ENCODE measurements at regions not wholly inside any gene's neighbourhood (a gene's known extent, or its start where the extent isn't known, plus 50 kb on each side); places are given as distances from the start of the nearest gene placed in this dataset.
"Not testable (repeated sequence)": the region's sequence is repeated elsewhere in the genome, so short reads cannot be mapped to it uniquely, and the experiment has no call there.

DNA sequence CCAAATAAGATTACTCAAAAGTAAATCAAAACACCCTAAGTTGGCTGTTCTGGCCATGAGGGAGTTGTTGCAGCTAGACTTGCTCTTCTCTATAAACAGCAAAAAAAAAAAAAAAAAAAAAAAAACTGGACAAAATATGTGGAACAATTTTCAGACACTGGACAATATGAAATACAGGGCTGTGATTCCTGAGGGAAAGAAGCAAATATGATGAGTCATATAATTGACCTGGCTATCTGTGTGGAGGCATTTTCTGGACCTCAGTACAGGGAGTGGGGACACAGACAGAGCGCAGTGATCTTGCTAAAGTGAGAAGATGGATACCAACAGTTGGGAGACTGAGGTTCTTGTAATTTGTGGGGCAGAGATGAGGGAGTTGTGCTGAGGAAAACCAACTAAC, 192.0 kb upstream of the HAND2 start:
- WGBS, 4 donors: 88 to 92% (median 90%) methylated on average over 1 of the region's 1 CpG
- DNase-seq: no peak
- no peaks in the 10 kb centered on the region for H3K36me3 ChIP-seq
- TF ChIP-seq, protein P1, sequence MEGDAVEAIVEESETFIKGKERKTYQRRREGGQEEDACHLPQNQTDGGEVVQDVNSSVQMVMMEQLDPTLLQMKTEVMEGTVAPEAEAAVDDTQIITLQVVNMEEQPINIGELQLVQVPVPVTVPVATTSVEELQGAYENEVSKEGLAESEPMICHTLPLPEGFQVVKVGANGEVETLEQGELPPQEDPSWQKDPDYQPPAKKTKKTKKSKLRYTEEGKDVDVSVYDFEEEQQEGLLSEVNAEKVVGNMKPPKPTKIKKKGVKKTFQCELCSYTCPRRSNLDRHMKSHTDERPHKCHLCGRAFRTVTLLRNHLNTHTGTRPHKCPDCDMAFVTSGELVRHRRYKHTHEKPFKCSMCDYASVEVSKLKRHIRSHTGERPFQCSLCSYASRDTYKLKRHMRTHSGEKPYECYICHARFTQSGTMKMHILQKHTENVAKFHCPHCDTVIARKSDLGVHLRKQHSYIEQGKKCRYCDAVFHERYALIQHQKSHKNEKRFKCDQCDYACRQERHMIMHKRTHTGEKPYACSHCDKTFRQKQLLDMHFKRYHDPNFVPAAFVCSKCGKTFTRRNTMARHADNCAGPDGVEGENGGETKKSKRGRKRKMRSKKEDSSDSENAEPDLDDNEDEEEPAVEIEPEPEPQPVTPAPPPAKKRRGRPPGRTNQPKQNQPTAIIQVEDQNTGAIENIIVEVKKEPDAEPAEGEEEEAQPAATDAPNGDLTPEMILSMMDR (IDR thresholded peaks at IDR 0.05): no peak
- no peak for TF ChIP-seq POLR2A (IDR thresholded peaks at IDR 0.05)
- H3K4me1 ChIP-seq: no peaks in the 10 kb centered on the region
- intact Hi-C loops (cut with DNase I): no loop called here
- H3K9me3 ChIP-seq: peaks cover 0 to 23% (median 15%) of the 10 kb centered on the region in 12 donors
- H3K27ac ChIP-seq: no peak overlapping the region
- H3K4me3 ChIP-seq: no peak overlapping the region
- no peaks in the 10 kb centered on the region for H3K27me3 ChIP-seq
- no peak for ATAC-seq

DNA sequence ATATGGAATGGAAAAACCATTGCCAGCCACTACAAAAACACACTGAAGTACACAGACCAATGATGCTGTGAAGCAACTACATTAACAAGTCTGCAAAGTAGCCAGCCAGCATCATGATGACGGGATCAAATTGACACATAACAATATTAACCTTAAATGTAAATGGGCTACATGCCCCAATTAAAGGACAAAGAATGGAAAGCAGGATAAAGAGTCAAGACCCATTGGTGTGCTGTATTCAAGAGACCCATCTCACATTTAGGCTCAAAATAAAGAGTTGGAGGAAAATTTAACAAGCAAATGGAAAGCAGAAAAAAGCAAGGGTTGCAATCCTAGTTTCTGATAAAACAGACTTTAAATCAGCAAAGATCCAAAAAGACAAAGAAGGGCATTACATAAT, 188.5 kb upstream of the HAND2 start:
- H3K27me3 ChIP-seq; H3K27ac ChIP-seq; H3K4me1 ChIP-seq; H3K36me3 ChIP-seq; ATAC-seq; DNase-seq; H3K4me3 ChIP-seq; intact Hi-C loops (cut with DNase I): not testable (repeated sequence)
- WGBS, 4 donors: 74 to 82% (median 80%) methylated on average over 1 of the region's 1 CpG
- H3K9me3 ChIP-seq: peaks cover 0 to 23% (median 14%) of the 10 kb centered on the region in 12 donors

DNA sequence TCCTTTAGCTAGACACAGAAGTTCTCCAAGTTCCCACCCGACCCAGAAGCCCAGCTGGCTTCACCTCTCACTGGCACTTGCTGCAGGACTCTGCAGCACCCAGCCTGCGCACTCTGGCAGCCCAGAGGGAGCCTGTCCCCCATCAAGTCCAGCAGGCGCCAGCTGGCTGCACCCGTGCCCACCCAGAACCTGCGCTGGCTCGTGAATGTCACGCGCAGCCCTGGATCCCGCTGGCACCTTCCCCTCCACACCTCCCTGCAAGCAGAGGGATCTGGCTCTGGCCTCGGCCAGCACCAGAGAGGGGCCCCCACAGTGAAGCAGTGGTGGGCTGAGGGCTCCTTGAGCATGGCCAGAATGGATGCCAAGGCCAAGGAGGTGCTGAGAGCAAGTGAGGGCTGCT, 187.6 kb upstream of the HAND2 start:
- no peak for DNase-seq
- Histone ChIP-seq H3K4me3 (no peak overlapping the region), H3K27ac (no peak overlapping the region), H3K27me3 (no peaks in the 10 kb centered on the region), H3K36me3 (no peaks in the 10 kb centered on the region), H3K4me1 (peaks cover 0 to 8% (median 0%) of the 10 kb centered on the region in 12 donors), H3K9me3 (peaks cover 0 to 23% (median 14%) of the 10 kb centered on the region in 12 donors)
- WGBS, 4 donors: 76 to 92% (median 89%) methylated on average over 6 to 10 of the region's 10 CpGs
- TF ChIP-seq POLR2A (IDR thresholded peaks at IDR 0.05): no peak
- TF ChIP-seq, protein P1 (IDR thresholded peaks at IDR 0.05): no peak
- no peak for ATAC-seq
- intact Hi-C loops (cut with DNase I): no loop called here

DNA sequence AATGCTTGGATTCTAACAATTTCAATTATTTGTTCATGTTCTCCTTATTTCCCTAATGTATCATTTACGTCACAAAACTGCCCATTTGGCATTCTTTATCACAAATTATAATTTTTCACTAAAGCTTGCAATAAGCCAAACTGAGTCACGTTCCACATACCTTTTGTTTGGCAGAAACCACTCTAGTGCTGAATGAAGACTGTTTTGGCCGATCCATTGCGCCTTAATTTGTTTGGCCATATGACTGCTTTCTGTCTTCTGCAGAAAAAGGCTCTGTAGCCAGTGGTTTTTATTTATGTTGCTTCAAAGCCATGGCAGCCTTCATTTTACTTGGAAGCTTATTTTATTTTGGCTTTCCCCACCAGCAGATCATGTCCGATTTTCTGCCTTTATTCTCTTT, 184.4 kb upstream of the HAND2 start:
- H3K27ac ChIP-seq: no peak overlapping the region
- ATAC-seq (no peak), DNase-seq (no peak)
- H3K36me3 ChIP-seq: no peaks in the 10 kb centered on the region
- peaks cover 0 to 8% (median 0%) of the 10 kb centered on the region in 12 donors for H3K4me1 ChIP-seq
- no peak overlapping the region for H3K4me3 ChIP-seq
- WGBS, 4 donors: 66 to 81% (median 74%) methylated on average over 5 of the region's 5 CpGs
- H3K27me3 ChIP-seq: no peaks in the 10 kb centered on the region
- no peak for TF ChIP-seq POLR2A (IDR thresholded peaks at IDR 0.05)
- TF ChIP-seq, protein P1 (IDR thresholded peaks at IDR 0.05): no peak
- H3K9me3 ChIP-seq: peaks cover 0 to 19% (median 14%) of the 10 kb centered on the region in 12 donors
- intact Hi-C loops (cut with DNase I): no loop called here

DNA sequence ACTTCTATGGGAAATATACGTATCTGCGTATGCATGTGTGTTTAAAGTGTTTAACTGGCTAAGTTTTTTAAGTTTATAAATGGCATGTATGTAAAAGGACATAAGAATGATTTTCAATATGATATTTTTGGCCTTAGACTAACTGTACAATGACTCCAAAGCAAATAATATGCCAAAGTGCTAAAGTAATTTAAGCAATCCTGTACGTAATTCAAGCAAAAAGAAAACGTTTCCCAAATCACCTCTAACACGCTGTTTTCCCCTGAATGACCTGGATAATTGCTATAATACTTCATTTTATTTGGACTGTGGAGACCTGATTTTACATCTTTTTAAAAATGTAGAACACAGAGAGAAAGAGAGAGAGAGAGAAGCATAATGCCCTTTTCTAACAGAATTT, 183.0 kb upstream of the HAND2 start:
- ATAC-seq: no peak
- intact Hi-C loops (cut with DNase I): no loop called here
- TF ChIP-seq POLR2A (IDR thresholded peaks at IDR 0.05): no peak
- TF ChIP-seq, protein P1 (IDR thresholded peaks at IDR 0.05): no peak
- H3K9me3 ChIP-seq: peaks cover 0 to 6% (median 2%) of the 10 kb centered on the region in 12 donors
- H3K4me1 ChIP-seq: peaks cover 0 to 8% (median 0%) of the 10 kb centered on the region in 12 donors
- no peak for DNase-seq
- no peaks in the 10 kb centered on the region for H3K36me3 ChIP-seq
- no peaks in the 10 kb centered on the region for H3K27me3 ChIP-seq
- no peak overlapping the region for H3K27ac ChIP-seq
- WGBS, 4 donors: 88 to 91% (median 90%) methylated on average over 5 of the region's 5 CpGs
- no peak overlapping the region for H3K4me3 ChIP-seq

Data from heart left ventricle (tissue), 16 donors.